AG04450 (cell line): ENCODE measurements at regions not wholly inside any gene's neighbourhood (a gene's known extent, or its start where the extent isn't known, plus 50 kb on each side); places are given as distances from the start of the nearest gene placed in this dataset.
"Not testable (repeated sequence)": the region's sequence is repeated elsewhere in the genome, so short reads cannot be mapped to it uniquely, and the experiment has no call there.

Experiments used
- CTCF ChIA-PET: fragments of 300-600, 350-600 bp; formaldehyde crosslinking; extraction: SDS; loops from one replicate; lab custom pipeline; 2022; ENCODE audit warnings: antibody characterized with exemption, inconsistent platforms; lab: Charles Lee
- POLR2A ChIA-PET: fragments of 350-600 bp; formaldehyde crosslinking; extraction: SDS; loops from one replicate; lab custom pipeline; 2021; ENCODE audit warnings: antibody characterized with exemption, inconsistent platforms; lab: Yijun Ruan, JAX
- DNase-seq: peaks from one replicate; pipeline ENCODE4 v3.0.0-alpha.2; 2011; ENCODE audit warnings: low read depth, low spot score
- H3K27ac ChIP-seq: one replicate; pipeline ENCODE4 v1.5.1; 2012; ENCODE audit warnings: low read depth, low read length, control low read depth
- H3K27me3 ChIP-seq: one replicate; pipeline ENCODE4 v1.6.0; 2012; ENCODE audit warnings: low read length; ENCODE audit not compliant: control insufficient read depth, insufficient read depth
- H3K4me3 ChIP-seq: 2 replicates; pipeline ENCODE4 v1.5.1; 2011; ENCODE audit warnings: mild to moderate bottlenecking, low read depth, low read length, control low read depth
- H3K9me3 ChIP-seq: 2 replicates; pipeline ENCODE4 v1.5.1; 2012; ENCODE audit warnings: low read length; ENCODE audit not compliant: control insufficient read depth, insufficient read depth
- CTCF ChIP-seq: IDR thresholded peaks from 2 replicates; pipeline ENCODE4 v1.5.1; 2011; ENCODE audit warnings: low read depth, low read length, control low read depth, inconsistent platforms

- DNase-seq: no peak
- ChIA-PET POLR2A (no interaction called here), CTCF (no interaction called here)
- H3K27ac ChIP-seq: no peak overlapping the region
- H3K27me3 ChIP-seq: no peaks in the 10 kb centered on the region
- no peak for TF ChIP-seq CTCF
- no peak overlapping the region for H3K4me3 ChIP-seq
- no peaks in the 10 kb centered on the region for H3K9me3 ChIP-seq
Measured at GRCh38 chr3:67171841-67172240, 173.7 kb downstream of the KBTBD8 start.

GRCh38 chr3:67173130-67173529, 175.0 kb downstream of the KBTBD8 start:
- H3K27me3 ChIP-seq, DNase-seq, CTCF ChIA-PET, H3K4me3 ChIP-seq, POLR2A ChIA-PET, H3K9me3 ChIP-seq, H3K27ac ChIP-seq: not testable (repeated sequence)

GRCh38 chr3:67176396-67176795, 178.3 kb downstream of the KBTBD8 start:
- ChIA-PET CTCF (no interaction called here), POLR2A (no interaction called here)

GRCh38 chr3:67192466-67192865, 194.4 kb downstream of the KBTBD8 start:
- H3K27ac ChIP-seq: no peak overlapping the region
- H3K27me3 ChIP-seq: no peaks in the 10 kb centered on the region
- DNase-seq: no peak
- POLR2A ChIA-PET: no interaction called here
- no peaks in the 10 kb centered on the region for H3K9me3 ChIP-seq
- TF ChIP-seq CTCF: no peak
- CTCF ChIA-PET: no interaction called here
- no peak overlapping the region for H3K4me3 ChIP-seq

More at GRCh38 chr3:67176396-67176795, 178.3 kb downstream of the KBTBD8 start:
- H3K9me3 ChIP-seq: no peaks in the 10 kb centered on the region
- no peak overlapping the region for H3K4me3 ChIP-seq
- DNase-seq: no peak
- H3K27me3 ChIP-seq: no peaks in the 10 kb centered on the region
- no peak overlapping the region for H3K27ac ChIP-seq
- TF ChIP-seq CTCF: no peak

- no peak for TF ChIP-seq CTCF
- CTCF ChIA-PET: no interaction called here
- no peaks in the 10 kb centered on the region for H3K9me3 ChIP-seq
Measured at GRCh38 chr3:67196677-67197076, 198.6 kb downstream of the KBTBD8 start.

GRCh38 chr3:67198374-67198773, 200.3 kb downstream of the KBTBD8 start:
- no peak for TF ChIP-seq CTCF
- Histone ChIP-seq H3K27me3 (peaks cover 3% of the 10 kb centered on the region), H3K4me3 (no peak overlapping the region), H3K27ac (no peak overlapping the region), H3K9me3 (no peaks in the 10 kb centered on the region)
- ChIA-PET CTCF (interaction anchor here (1.2 kb wide), 1 partner anchor 84 kb away, joined by 3 read pairs; no protein-coding TSS in a partner anchor), POLR2A (no interaction called here)
- no peak for DNase-seq

More at GRCh38 chr3:67196677-67197076, 198.6 kb downstream of the KBTBD8 start:
- DNase-seq: no peak
- Histone ChIP-seq H3K27me3 (no peaks in the 10 kb centered on the region), H3K27ac (no peak overlapping the region), H3K4me3 (no peak overlapping the region)
- POLR2A ChIA-PET: no interaction called here
